ENCODE measurements at regions not wholly inside any gene's neighbourhood (a gene's known extent, or its start where the extent isn't known, plus 50 kb on each side); places are given as distances from the start of the nearest gene placed in this dataset.

DNA sequence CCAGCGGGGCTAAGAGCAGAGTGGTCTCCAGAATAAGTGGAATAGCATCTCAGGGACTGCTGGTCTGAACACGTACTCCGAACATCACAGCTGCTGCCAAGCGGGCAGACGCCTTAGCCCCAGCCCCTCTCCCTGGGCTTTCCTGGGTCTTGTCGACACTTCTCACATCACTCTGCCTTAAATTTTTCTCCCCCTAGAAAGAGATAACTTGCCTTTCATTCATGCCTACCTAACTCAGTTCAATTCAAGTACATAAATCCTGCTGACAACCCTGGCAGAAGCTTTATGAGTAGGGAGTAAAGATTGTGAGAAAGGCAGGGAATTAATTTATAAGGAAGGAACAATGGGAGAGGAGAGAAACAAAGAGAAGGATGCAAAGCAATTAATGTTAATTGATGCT, 202.9 kb upstream of the TNP1 start:
- no peaks in the 10 kb centered on the region for H3K9me3 ChIP-seq
- no peaks in the 10 kb centered on the region for H3K27me3 ChIP-seq
- no peak for DNase-seq
- intact Hi-C loops (cut with DNase I; ENCODE audit: low total_unique reads) = no loop called here
- no peaks in the 10 kb centered on the region for H3K36me3 ChIP-seq
- WGBS, 5 donors = 84 to 95% (median 85%) methylated on average over 6 of the region's 6 CpGs
- peaks cover 0 to 12% (median 4%) of the 10 kb centered on the region in 4 donors for H3K4me1 ChIP-seq
- no peak overlapping the region for H3K27ac ChIP-seq
- no peak for TF ChIP-seq POLR2AphosphoS5 (IDR thresholded peaks at IDR 0.05)
- no peak for TF ChIP-seq POLR2A (IDR thresholded peaks at IDR 0.05)
- TF ChIP-seq, protein P1, sequence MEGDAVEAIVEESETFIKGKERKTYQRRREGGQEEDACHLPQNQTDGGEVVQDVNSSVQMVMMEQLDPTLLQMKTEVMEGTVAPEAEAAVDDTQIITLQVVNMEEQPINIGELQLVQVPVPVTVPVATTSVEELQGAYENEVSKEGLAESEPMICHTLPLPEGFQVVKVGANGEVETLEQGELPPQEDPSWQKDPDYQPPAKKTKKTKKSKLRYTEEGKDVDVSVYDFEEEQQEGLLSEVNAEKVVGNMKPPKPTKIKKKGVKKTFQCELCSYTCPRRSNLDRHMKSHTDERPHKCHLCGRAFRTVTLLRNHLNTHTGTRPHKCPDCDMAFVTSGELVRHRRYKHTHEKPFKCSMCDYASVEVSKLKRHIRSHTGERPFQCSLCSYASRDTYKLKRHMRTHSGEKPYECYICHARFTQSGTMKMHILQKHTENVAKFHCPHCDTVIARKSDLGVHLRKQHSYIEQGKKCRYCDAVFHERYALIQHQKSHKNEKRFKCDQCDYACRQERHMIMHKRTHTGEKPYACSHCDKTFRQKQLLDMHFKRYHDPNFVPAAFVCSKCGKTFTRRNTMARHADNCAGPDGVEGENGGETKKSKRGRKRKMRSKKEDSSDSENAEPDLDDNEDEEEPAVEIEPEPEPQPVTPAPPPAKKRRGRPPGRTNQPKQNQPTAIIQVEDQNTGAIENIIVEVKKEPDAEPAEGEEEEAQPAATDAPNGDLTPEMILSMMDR (IDR thresholded peaks at IDR 0.05) = no peak
- TF ChIP-seq EP300 (IDR thresholded peaks at IDR 0.05) = no peak
- H3K4me3 ChIP-seq = no peak overlapping the region

DNA sequence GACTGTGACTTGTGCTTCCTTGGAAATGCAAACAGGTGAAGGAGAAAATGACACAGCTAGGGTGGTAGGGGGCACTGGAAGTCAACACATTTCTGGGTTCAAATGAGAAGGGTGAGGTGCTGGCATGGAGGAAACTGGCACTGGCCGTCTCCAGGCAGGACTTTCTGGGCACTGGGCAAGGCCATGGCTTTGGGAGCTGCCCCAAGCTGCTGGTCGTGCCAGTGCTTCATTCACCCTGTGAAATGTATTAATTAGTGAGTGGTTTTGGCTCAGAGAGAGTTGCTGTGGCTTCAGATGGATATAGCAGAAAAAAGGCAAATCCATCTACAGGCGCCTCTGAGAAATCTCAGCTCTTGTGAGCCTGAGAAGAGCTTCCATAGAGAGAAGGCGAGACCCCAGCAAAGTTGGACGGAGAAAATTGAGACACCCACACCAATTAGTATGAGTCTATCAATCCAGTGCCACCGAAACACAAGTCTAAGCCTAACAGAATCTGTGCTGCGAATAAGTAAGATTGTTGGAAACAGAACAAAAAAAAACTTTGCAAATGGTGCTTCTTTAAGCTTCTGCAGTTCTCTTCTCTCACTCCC, 202.1 kb upstream of the TNP1 start:
- no peaks in the 10 kb centered on the region for H3K36me3 ChIP-seq
- no peak overlapping the region for H3K27ac ChIP-seq
- H3K27me3 ChIP-seq = no peaks in the 10 kb centered on the region
- DNase-seq = no peak
- TF ChIP-seq, protein P1 (IDR thresholded peaks at IDR 0.05) = no peak
- TF ChIP-seq EP300 (IDR thresholded peaks at IDR 0.05) = no peak
- no peak for TF ChIP-seq POLR2AphosphoS5 (IDR thresholded peaks at IDR 0.05)
- TF ChIP-seq POLR2A (IDR thresholded peaks at IDR 0.05) = no peak
- no peak overlapping the region for H3K4me3 ChIP-seq
- no peaks in the 10 kb centered on the region for H3K9me3 ChIP-seq
- peaks cover 0 to 12% (median 4%) of the 10 kb centered on the region in 4 donors for H3K4me1 ChIP-seq
- WGBS, 5 donors = 89 to 93% (median 91%) methylated on average over 7 of the region's 7 CpGs
- intact Hi-C loops (cut with DNase I; ENCODE audit: low total_unique reads) = no loop called here

DNA sequence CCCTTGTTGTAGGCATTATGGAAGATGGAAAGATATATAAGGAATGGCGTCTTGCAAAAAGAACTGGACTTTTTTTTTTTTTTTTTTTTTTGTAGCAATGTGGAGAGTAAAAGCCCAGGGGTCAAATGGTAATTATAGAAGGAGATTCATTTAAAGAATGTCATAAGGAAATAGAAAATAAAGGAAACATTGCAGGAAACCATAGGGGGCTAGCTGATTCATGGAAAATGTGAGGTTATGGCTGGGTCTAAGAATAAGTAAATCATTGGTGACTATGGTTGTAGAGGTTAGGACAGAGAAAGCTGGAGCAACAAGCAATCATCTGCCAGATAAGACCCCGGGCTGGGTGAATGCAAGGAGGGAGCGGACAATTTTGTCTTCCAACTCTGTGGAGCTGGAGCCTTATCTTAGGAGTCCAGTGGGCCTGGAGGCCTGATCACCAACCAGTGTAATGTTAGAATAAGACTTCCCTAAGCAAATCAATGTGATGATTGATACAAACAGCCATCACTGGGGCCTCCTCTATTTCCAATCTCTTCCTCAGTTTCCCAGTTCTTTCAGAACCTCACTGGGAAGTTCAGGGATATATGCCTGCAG, 201.2 kb upstream of the TNP1 start:
- no peak overlapping the region for H3K4me3 ChIP-seq
- TF ChIP-seq POLR2AphosphoS5 (IDR thresholded peaks at IDR 0.05) = no peak
- TF ChIP-seq EP300 (IDR thresholded peaks at IDR 0.05) = no peak
- TF ChIP-seq POLR2A (IDR thresholded peaks at IDR 0.05) = no peak
- TF ChIP-seq, protein P1 (IDR thresholded peaks at IDR 0.05) = no peak
- no peak for DNase-seq
- peaks cover 0 to 7% (median 1%) of the 10 kb centered on the region in 4 donors for H3K4me1 ChIP-seq
- 84 to 89% (median 86%) methylated on average over 3 of the region's 3 CpGs for WGBS, 5 donors
- H3K27ac ChIP-seq = no peak overlapping the region
- H3K36me3 ChIP-seq = no peaks in the 10 kb centered on the region
- intact Hi-C loops (cut with DNase I; ENCODE audit: low total_unique reads) = no loop called here
- H3K27me3 ChIP-seq = no peaks in the 10 kb centered on the region
- no peaks in the 10 kb centered on the region for H3K9me3 ChIP-seq

DNA sequence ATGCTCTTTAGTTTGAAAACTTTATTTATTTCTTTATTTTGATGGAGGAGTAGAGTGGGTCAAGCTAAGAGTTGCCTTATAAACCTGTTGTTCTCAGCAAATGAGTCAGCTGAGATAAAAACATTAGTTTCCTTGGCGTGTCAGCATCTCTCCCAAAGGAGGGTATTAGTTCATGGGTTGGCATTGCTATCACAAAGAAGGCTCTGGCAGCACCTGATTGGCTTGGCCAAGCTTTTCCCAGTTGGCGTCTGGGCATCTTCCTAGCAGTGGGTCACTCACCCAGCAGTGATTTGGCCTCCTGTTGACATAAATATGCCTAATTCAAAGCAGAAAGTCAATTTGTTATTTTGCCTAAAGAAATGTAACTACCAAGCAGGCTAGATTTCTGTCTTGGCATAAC, 200.7 kb upstream of the TNP1 start:
- peaks cover 0 to 4% (median 1%) of the 10 kb centered on the region in 4 donors for H3K4me1 ChIP-seq
- no peak for DNase-seq
- H3K9me3 ChIP-seq = no peaks in the 10 kb centered on the region
- H3K27ac ChIP-seq = no peak overlapping the region
- TF ChIP-seq, protein P1 (IDR thresholded peaks at IDR 0.05) = no peak
- TF ChIP-seq EP300 (IDR thresholded peaks at IDR 0.05) (no peak), POLR2A (IDR thresholded peaks at IDR 0.05) (no peak), POLR2AphosphoS5 (IDR thresholded peaks at IDR 0.05) (no peak)
- no peaks in the 10 kb centered on the region for H3K27me3 ChIP-seq
- H3K36me3 ChIP-seq = no peaks in the 10 kb centered on the region
- intact Hi-C loops (cut with DNase I; ENCODE audit: low total_unique reads) = no loop called here
- no peak overlapping the region for H3K4me3 ChIP-seq
- 83 to 94% (median 91%) methylated on average over 2 of the region's 2 CpGs for WGBS, 5 donors
